ENCODE measurements at regions not wholly inside any gene's neighbourhood (a gene's known extent, or its start where the extent isn't known, plus 50 kb on each side); places are given as distances from the start of the nearest gene placed in this dataset.

DNA sequence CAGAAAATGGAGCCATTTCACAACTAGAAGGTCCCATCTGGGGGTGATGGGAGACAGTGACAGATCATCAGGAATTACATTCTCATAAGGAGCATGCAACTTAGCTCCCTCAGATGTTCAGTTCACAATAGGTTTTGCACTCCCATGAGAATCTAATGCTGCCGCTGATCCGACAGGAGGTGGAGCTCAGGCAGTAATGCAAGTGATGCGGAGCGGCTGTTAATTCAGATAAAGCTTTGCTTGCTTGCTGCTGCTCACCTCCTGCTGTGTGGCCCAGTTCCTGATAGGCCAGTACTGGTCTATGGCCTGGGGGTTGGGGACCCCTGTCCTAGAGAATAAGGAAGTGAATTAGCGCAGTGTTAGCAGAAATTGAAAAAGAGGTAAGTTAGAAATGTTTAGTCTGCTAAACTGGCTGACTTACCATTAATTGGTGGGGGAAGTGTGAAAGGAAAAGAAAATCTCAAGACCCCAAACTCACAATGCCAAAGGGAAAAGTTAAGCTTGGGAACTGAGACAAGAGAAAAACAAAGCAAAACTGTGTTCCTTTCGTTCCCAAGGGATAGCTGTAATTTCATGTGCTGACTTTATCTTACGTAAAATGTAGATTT is 76.4 kb downstream of the LYZL2 start (continued):
- TF ChIP-seq, protein P1, sequence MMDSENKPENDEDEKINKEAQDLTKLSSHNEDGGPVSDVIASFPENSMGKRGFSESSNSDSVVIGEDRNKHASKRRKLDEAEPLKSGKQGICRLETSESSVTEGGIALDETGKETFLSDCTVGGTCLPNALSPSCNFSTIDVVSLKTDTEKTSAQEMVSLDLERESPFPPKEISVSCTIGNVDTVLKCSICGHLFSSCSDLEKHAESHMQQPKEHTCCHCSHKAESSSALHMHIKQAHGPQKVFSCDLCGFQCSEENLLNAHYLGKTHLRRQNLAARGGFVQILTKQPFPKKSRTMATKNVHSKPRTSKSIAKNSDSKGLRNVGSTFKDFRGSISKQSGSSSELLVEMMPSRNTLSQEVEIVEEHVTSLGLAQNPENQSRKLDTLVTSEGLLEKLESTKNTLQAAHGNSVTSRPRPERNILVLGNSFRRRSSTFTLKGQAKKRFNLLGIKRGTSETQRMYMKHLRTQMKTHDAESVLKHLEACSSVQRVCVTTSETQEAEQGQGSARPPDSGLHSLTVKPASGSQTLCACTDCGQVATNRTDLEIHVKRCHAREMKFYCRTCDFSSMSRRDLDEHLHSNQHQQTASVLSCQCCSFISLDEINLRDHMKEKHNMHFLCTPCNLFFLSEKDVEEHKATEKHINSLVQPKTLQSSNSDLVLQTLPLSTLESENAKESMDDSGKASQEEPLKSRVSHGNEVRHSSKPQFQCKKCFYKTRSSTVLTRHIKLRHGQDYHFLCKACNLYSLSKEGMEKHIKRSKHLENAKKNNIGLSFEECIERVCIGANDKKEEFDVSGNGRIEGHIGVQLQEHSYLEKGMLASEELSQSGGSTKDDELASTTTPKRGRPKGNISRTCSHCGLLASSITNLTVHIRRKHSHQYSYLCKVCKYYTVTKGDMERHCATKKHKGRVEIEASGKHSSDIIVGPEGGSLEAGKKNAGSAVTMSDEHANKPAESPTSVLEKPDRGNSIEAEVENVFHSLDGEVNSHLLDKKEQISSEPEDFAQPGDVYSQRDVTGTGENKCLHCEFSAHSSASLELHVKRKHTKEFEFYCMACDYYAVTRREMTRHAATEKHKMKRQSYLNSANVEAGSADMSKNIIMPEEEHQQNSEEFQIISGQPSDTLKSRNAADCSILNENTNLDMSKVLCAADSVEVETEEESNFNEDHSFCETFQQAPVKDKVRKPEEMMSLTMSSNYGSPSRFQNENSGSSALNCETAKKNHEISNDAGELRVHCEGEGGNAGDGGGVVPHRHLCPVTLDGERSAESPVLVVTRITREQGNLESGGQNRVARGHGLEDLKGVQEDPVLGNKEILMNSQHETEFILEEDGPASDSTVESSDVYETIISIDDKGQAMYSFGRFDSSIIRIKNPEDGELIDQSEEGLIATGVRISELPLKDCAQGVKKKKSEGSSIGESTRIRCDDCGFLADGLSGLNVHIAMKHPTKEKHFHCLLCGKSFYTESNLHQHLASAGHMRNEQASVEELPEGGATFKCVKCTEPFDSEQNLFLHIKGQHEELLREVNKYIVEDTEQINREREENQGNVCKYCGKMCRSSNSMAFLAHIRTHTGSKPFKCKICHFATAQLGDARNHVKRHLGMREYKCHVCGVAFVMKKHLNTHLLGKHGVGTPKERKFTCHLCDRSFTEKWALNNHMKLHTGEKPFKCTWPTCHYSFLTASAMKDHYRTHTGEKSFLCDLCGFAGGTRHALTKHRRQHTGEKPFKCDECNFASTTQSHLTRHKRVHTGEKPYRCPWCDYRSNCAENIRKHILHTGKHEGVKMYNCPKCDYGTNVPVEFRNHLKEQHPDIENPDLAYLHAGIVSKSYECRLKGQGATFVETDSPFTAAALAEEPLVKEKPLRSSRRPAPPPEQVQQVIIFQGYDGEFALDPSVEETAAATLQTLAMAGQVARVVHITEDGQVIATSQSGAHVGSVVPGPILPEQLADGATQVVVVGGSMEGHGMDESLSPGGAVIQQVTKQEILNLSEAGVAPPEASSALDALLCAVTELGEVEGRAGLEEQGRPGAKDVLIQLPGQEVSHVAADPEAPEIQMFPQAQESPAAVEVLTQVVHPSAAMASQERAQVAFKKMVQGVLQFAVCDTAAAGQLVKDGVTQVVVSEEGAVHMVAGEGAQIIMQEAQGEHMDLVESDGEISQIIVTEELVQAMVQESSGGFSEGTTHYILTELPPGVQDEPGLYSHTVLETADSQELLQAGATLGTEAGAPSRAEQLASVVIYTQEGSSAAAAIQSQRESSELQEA (IDR thresholded peaks at IDR 0.05; ENCODE audit: low read depth): no peak
- TF ChIP-seq SIN3B (IDR thresholded peaks at IDR 0.05; ENCODE audit: low read depth) (no peak; the same call in 1 of the 2 replicates), LCOR (CRISPR knock-in tag; IDR thresholded peaks at IDR 0.05) (peak; percentile 59; the same call in 1 of the 2 replicates), ZNF77 (CRISPR knock-in tag; IDR thresholded peaks at IDR 0.05) (no peak), ERF (CRISPR knock-in tag; IDR thresholded peaks at IDR 0.05) (no peak), KDM5B (IDR thresholded peaks at IDR 0.05; ENCODE audit: insufficient replicate concordance, low read depth, low read length) (peak; percentile 31), SMARCB1 (IDR thresholded peaks at IDR 0.05; ENCODE audit: insufficient read length, low read depth) (no peak), ZBTB7A (IDR thresholded peaks at IDR 0.05; ENCODE audit: borderline replicate concordance, control insufficient read depth, low read depth, low read length) (peak; percentile 99), NFRKB (IDR thresholded peaks at IDR 0.05; ENCODE audit: low read depth) (peak; percentile 8; the same call in 1 of the 2 replicates), ZC3H11A (IDR thresholded peaks at IDR 0.05; ENCODE audit: low read depth, low read length) (no peak), CBX3 (IDR thresholded peaks at IDR 0.05; ENCODE audit: borderline replicate concordance in 1 of 2, low read length in 2 of 2) (no peak), ZZZ3 (IDR thresholded peaks at IDR 0.05) (no peak)
- TF ChIP-seq, protein P2, sequence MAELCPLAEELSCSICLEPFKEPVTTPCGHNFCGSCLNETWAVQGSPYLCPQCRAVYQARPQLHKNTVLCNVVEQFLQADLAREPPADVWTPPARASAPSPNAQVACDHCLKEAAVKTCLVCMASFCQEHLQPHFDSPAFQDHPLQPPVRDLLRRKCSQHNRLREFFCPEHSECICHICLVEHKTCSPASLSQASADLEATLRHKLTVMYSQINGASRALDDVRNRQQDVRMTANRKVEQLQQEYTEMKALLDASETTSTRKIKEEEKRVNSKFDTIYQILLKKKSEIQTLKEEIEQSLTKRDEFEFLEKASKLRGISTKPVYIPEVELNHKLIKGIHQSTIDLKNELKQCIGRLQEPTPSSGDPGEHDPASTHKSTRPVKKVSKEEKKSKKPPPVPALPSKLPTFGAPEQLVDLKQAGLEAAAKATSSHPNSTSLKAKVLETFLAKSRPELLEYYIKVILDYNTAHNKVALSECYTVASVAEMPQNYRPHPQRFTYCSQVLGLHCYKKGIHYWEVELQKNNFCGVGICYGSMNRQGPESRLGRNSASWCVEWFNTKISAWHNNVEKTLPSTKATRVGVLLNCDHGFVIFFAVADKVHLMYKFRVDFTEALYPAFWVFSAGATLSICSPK (IDR thresholded peaks at IDR 0.05; ENCODE audit: borderline replicate concordance): no peak
- TF ChIP-seq, protein P3, sequence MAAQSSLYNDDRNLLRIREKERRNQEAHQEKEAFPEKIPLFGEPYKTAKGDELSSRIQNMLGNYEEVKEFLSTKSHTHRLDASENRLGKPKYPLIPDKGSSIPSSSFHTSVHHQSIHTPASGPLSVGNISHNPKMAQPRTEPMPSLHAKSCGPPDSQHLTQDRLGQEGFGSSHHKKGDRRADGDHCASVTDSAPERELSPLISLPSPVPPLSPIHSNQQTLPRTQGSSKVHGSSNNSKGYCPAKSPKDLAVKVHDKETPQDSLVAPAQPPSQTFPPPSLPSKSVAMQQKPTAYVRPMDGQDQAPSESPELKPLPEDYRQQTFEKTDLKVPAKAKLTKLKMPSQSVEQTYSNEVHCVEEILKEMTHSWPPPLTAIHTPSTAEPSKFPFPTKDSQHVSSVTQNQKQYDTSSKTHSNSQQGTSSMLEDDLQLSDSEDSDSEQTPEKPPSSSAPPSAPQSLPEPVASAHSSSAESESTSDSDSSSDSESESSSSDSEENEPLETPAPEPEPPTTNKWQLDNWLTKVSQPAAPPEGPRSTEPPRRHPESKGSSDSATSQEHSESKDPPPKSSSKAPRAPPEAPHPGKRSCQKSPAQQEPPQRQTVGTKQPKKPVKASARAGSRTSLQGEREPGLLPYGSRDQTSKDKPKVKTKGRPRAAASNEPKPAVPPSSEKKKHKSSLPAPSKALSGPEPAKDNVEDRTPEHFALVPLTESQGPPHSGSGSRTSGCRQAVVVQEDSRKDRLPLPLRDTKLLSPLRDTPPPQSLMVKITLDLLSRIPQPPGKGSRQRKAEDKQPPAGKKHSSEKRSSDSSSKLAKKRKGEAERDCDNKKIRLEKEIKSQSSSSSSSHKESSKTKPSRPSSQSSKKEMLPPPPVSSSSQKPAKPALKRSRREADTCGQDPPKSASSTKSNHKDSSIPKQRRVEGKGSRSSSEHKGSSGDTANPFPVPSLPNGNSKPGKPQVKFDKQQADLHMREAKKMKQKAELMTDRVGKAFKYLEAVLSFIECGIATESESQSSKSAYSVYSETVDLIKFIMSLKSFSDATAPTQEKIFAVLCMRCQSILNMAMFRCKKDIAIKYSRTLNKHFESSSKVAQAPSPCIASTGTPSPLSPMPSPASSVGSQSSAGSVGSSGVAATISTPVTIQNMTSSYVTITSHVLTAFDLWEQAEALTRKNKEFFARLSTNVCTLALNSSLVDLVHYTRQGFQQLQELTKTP (IDR thresholded peaks at IDR 0.05; ENCODE audit: low read depth in 1 of 2, partially characterized antibody in 2 of 2): peak in 1 of 2 experiments; percentile 11

Measured in K562 (cell line).